ENCODE measurements at regions not wholly inside any gene's neighbourhood (a gene's known extent, or its start where the extent isn't known, plus 50 kb on each side); places are given as distances from the start of the nearest gene placed in this dataset.

- DNase-seq, result no peak
Measured at GRCh38 chr19:13600802-13601201, 94.5 kb upstream of the CACNA1A start.

- DNase-seq, result no peak
Measured at GRCh38 chr19:13600091-13600490, 93.8 kb upstream of the CACNA1A start.

- no peak for DNase-seq
Measured at GRCh38 chr19:13599681-13600080, 93.4 kb upstream of the CACNA1A start.

- no peak for DNase-seq
Measured at GRCh38 chr19:13598098-13598497, 91.8 kb upstream of the CACNA1A start.

- DNase-seq, result no peak
Measured at GRCh38 chr19:13597640-13598039, 91.4 kb upstream of the CACNA1A start.

- peak; percentile 73 for DNase-seq
Measured at GRCh38 chr19:13588957-13589833, 82.9 kb upstream of the CACNA1A start.

GRCh38 chr19:13585512-13585911 lies 79.2 kb upstream of the CACNA1A start:
- no peak for DNase-seq

GRCh38 chr19:13583753-13584152 lies 77.5 kb upstream of the CACNA1A start:
- DNase-seq, result no peak

- no peak for DNase-seq
Measured at GRCh38 chr19:13583114-13583513, 76.8 kb upstream of the CACNA1A start.

GRCh38 chr19:13581576-13581975 lies 75.3 kb upstream of the CACNA1A start:
- DNase-seq, result no peak

- no peak for DNase-seq
Measured at GRCh38 chr19:13579388-13580060, 73.2 kb upstream of the CACNA1A start.

GRCh38 chr19:13576726-13577125 lies 70.4 kb upstream of the CACNA1A start:
- DNase-seq, result no peak

GRCh38 chr19:13574933-13575332 lies 68.7 kb upstream of the CACNA1A start:
- DNase-seq, result no peak

- no peak for DNase-seq
Measured at GRCh38 chr19:13573056-13573667, 66.9 kb upstream of the CACNA1A start.

- no peak for DNase-seq
Measured at GRCh38 chr19:13561461-13561860, 55.2 kb upstream of the CACNA1A start.

GRCh38 chr19:13557756-13558398 lies 51.6 kb upstream of the CACNA1A start:
- no peak for DNase-seq

GRCh38 chr19:13556552-13556951 lies 50.3 kb upstream of the CACNA1A start:
- no peak for DNase-seq

Measured in effector CD8-positive, alpha-beta T cell (primary cell).